HG03575 (cell line): ENCODE measurements at regions not wholly inside any gene's neighbourhood (a gene's known extent, or its start where the extent isn't known, plus 50 kb on each side); places are given as distances from the start of the nearest gene placed in this dataset.
"Not testable (repeated sequence)": the region's sequence is repeated elsewhere in the genome, so short reads cannot be mapped to it uniquely, and the experiment has no call there.

Source experiments
- ATAC-seq: cut with Tn5 transposase; IDR thresholded peaks from one replicate; pipeline ENCODE4 v1.9.1; 2021; ENCODE audit not compliant: unreplicated experiment, insufficient number of reproducible peaks, low FRiP score; ENCODE audit errors: extremely low read depth

DNA sequence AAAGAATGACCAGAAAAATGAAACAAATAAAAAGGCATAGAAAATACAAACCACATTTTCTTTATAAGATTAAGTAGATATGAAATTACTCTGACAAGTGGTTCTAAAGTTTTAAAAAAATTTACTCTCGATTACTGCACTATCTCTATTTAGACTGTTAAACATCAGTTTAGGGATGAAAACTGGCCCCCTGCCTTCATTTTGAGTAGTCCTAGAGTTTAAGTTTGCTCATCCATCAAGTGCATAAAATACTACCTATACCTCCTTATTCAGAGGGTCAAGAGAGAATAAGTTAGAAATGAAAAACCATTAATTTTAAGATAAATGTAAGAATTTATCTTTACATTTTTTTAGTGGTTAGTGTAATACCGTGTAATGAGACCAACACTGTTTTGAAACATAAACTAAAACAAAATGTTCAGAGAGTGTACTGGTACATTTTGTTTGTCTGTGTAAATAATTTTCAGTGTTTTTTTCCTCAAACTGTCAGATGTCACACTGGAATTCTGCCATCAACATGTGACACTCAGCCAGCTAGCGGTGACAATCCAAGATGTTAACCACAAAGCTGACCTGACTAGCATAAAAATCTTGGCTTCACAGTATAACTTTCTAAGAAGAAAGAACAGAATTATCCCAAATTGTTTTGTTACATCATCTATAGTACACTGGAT lies 184.8 kb upstream of the PCDH20 start:
- no peak for ATAC-seq

DNA sequence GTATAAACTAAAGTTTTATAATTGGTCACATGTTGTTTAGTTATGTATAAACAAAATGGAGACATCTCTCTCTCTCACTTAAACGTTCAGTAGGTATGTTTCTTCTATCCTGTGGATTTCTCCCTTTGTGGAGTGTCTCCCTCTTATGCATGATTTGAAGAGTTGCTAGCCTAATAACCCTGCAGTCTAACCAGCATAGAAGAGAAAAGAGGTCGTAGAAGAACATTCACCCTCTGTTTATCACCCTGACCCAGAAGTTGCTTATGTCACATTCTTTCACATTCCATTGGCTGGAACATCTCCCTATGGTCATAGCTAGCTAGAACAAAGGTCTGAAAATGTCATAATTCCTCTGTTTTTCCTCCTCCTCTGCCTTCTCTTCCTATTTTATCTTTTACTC lies 176.8 kb upstream of the PCDH20 start:
- ATAC-seq, result no peak

GRCh38 chr13:61575973-61576372 lies 160.3 kb upstream of the PCDH20 start:
- ATAC-seq, result no peak

GRCh38 chr13:61563645-61564044 lies 148.0 kb upstream of the PCDH20 start:
- no peak for ATAC-seq

DNA sequence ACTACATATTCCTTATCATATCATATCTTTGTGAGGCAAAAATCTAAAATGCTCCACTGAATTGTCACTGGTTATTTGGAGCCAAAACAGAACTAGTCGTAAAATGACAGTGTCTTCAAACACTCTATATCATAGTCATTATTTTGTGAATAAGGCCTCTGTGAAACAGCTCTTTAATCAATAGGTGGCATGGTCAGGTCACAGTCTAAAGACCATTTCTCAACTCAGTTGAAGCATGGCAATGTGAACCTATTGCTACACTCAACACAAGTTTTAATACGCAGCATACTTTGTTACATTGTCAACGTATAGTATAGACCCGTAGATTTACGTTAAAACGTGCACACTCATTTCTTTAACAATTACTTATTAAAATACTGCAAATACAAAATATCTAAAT lies 131.3 kb upstream of the PCDH20 start:
- no peak for ATAC-seq

DNA sequence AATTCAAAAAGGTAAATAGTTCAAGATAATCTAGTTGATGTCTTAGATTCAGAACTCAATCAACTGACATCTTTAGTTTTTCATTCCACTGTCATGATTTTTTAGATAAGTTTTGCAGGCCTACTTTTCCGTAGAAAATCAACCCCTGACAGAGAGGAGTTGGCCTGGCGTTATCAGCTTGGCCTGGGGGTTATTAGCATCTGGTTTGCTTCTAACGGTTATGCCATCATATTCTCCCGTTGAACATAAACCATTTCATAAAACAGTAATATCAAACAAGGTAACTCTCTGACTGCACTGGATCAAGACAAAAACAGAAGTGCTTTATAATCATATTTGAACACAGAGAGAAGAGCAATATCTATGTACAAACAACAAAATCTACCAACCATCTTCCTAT lies 130.8 kb upstream of the PCDH20 start:
- no peak for ATAC-seq

- ATAC-seq, result no peak
These were observed 120.8 kb upstream of the PCDH20 start for GRCh38 chr13:61536433-61536832.

DNA sequence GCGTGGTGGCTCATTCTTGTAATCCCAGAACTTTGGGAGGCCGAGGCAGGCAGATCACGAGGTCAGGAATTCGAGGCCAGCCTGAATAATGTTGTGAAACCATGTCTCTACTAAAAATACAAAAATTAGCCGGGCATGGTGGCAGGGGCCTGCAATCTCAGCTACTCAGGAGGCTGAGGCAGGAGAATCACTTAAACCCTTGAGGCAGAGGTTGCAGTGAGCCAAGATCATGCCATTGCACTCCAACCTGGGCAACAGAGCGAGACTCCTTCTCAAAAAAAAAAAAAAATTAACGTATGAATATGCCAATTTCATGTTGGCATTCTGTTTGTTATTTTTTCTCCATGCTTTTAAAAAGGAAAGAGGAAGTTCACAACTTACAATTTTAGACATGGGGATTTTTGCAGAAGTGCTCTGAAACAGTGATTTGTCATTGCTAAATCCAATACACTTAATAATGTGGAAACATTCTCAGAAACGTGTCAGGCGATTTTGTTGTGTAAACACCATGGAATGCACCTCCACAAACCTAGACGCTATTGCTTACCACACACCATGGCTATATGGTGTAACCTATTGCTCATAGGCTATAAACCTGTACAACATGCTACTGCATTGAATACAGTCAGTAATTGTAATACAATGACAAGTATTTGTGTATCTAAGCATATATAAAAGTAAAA lies 115.9 kb upstream of the PCDH20 start:
- no peak for ATAC-seq

DNA sequence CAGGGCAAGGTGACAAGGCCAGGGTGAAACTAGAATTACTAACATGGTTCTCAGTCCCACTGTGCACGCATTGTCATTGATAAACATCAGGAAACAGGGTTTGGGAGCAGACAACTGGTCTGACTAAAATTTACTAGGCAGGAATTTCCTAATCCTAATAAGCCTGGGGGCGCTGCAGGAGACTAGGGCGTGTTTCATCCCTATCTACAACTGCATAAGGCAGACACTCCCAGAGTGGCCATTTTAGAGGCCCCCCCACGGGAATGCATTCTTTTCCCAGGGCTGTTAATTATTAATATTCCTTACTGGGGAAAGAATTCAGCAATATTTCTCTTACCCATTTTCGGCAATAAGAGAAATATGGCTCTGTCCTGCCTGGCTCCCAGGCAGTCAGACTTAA lies 103.6 kb upstream of the PCDH20 start:
- ATAC-seq, result not testable (repeated sequence)

GRCh38 chr13:61508936-61509335 lies 93.3 kb upstream of the PCDH20 start:
- ATAC-seq, result no peak

- ATAC-seq, result no peak
These were observed 84.5 kb upstream of the PCDH20 start for GRCh38 chr13:61500176-61500575.

- ATAC-seq, result no peak
These were observed 80.0 kb upstream of the PCDH20 start for GRCh38 chr13:61495648-61496047.

- not testable (repeated sequence) for ATAC-seq
These were observed 77.9 kb upstream of the PCDH20 start for GRCh38 chr13:61493556-61493955.

GRCh38 chr13:61486496-61486895 lies 70.8 kb upstream of the PCDH20 start:
- ATAC-seq, result no peak

DNA sequence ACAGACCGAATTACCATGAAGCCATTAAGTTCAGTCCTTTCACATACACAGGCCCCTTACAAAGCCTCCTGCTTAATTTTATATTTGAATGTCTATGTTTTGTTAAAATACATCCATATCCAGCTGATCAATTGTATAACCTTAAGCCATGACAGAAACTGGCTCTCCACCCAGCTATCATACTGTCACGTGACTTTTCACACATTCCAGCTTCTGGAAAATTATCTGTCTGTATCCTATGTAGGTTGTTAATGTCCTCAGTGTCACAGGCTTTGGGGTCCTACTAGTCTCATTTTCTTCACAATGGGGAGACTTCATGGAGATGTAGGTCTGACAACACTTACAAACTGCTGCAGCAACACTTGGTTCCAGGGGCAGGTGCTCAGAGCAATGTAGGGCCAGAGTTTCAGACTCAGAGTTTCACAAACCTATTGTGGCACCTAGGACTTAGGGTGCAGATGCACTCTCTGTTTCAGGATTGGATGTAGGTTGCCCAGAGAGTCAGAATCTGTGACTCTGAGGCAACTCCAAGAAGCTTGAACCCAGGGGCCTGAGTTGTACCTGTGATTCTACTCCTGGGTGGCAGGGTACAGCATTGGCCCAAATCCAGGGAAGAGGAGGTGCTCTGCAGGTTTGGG lies 69.6 kb upstream of the PCDH20 start:
- no peak for ATAC-seq

DNA sequence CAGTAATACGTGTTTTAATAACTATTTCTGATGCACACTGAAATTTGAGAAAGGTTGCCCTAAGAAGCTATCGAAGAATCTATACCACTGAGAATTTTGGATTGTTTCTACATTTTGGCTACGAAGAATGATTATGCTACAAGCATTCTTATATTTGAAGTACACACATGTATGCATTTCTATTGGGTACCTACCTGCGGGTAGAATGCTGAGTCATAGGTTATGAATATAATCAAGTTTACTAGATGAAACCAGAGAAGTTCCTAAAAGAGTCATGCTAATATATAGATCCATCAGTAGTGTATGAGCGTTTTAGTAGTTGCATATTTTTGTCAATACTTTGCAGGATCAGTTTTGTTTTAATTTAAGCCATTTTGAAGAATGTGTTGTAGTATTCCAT lies 62.0 kb upstream of the PCDH20 start:
- ATAC-seq, result no peak

DNA sequence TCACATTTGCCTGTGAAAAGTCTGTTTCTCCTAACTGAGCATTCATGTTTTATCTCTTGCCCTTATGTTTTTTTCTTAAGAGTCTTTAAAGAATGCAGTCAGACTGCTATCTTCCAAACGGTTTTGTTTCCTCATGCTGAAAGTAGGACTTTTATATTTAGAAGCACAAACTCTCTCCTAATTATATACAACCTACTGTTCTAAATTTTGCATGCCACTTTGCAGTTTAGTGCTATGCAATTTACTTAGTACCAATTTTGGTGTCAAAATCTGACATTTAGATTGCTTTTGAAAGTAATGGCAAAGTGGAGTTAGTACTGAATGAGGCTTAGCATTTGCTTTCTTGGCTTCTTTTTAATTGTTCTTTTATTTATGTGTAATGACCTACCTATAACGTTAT lies 55.1 kb upstream of the PCDH20 start:
- ATAC-seq, result no peak

GRCh38 chr13:61466280-61466679 lies 50.6 kb upstream of the PCDH20 start:
- ATAC-seq, result no peak
